Activated CD4-positive, CD25-positive, alpha-beta regulatory T cell treated with anti-CD3 and anti-CD28 coated beads, Interleukin-2, amount 50 U/mL, for 24 hours (primary cell): ENCODE measurements at regions not wholly inside any gene's neighbourhood (a gene's known extent, or its start where the extent isn't known, plus 50 kb on each side); places are given as distances from the start of the nearest gene placed in this dataset.

Source experiments
- ATAC-seq, 2 donors: fragments of 150-1000 bp; cut with Tn5 transposase; one replicate each; pipeline ENCODE4 v1.10.0; 2021; ENCODE audit warnings: mild to moderate bottlenecking in 1 of 2, moderate library complexity in 1 of 2

- no peak for ATAC-seq
Observed at GRCh38 chr14:98871796-98872195, 400.2 kb downstream of the BCL11B start.

- no peak for ATAC-seq
Observed at GRCh38 chr14:98877065-98877464, 394.9 kb downstream of the BCL11B start.

- no peak for ATAC-seq
Observed at GRCh38 chr14:98878282-98878681, 393.7 kb downstream of the BCL11B start.

- ATAC-seq = no peak
Observed at GRCh38 chr14:98886982-98887381, 385.0 kb downstream of the BCL11B start.

- ATAC-seq = no peak
Observed at GRCh38 chr14:98888281-98888680, 383.7 kb downstream of the BCL11B start.

GRCh38 chr14:98888927-98889835 is 382.8 kb downstream of the BCL11B start:
- ATAC-seq = no peak

GRCh38 chr14:98889836-98890185 is 382.2 kb downstream of the BCL11B start:
- no peak for ATAC-seq

GRCh38 chr14:98890556-98891340 is 381.2 kb downstream of the BCL11B start:
- ATAC-seq = no peak

GRCh38 chr14:98893675-98894074 is 378.3 kb downstream of the BCL11B start:
- no peak for ATAC-seq

GRCh38 chr14:98894600-98894999 is 377.4 kb downstream of the BCL11B start:
- no peak for ATAC-seq

GRCh38 chr14:98896449-98896848 is 375.5 kb downstream of the BCL11B start:
- ATAC-seq = no peak

- no peak for ATAC-seq
Observed at GRCh38 chr14:98897605-98898309, 374.2 kb downstream of the BCL11B start.

GRCh38 chr14:98899441-98899840 is 372.6 kb downstream of the BCL11B start:
- ATAC-seq = no peak

GRCh38 chr14:98900236-98900635 is 371.8 kb downstream of the BCL11B start:
- no peak for ATAC-seq

GRCh38 chr14:98900798-98901197 is 371.2 kb downstream of the BCL11B start:
- ATAC-seq = no peak

- ATAC-seq = no peak
Observed at GRCh38 chr14:98901511-98902205, 370.3 kb downstream of the BCL11B start.

GRCh38 chr14:98903371-98903770 is 368.6 kb downstream of the BCL11B start:
- ATAC-seq = no peak

- ATAC-seq = no peak
Observed at GRCh38 chr14:98904677-98905076, 367.3 kb downstream of the BCL11B start.

- no peak for ATAC-seq
Observed at GRCh38 chr14:98906123-98906995, 365.6 kb downstream of the BCL11B start.

- no peak for ATAC-seq
Observed at GRCh38 chr14:98907271-98907670, 364.7 kb downstream of the BCL11B start.

GRCh38 chr14:98908050-98908449 is 363.9 kb downstream of the BCL11B start:
- ATAC-seq = no peak
